Loucy (cell line): ENCODE measurements at regions not wholly inside any gene's neighbourhood (a gene's known extent, or its start where the extent isn't known, plus 50 kb on each side); places are given as distances from the start of the nearest gene placed in this dataset.

Source experiments
- H2AFZ ChIP-seq: fragments of 200-600 bp; sonication (generic); 2 replicates; pipeline ENCODE4 v1.6.0; 2016; ENCODE audit warnings: antibody characterized with exemption, mild to moderate bottlenecking, low read length, moderate library complexity
- H3F3A ChIP-seq: fragments of 200-600 bp; 2 replicates; pipeline ENCODE4 v1.6.0; 2016; ENCODE audit warnings: antibody characterized with exemption, low read depth, mild to moderate bottlenecking
- H3K27me3 ChIP-seq: fragments of 200-600 bp; sonication (generic); 2 replicates; pipeline ENCODE4 v1.6.1; 2014; ENCODE audit warnings: low read length, mild to moderate bottlenecking; ENCODE audit not compliant: insufficient read depth, poor library complexity, severe bottlenecking
- H3K36me3 ChIP-seq: fragments of 200-600 bp; sonication (generic); 2 replicates; pipeline ENCODE4 v1.6.1; 2016; ENCODE audit warnings: low read length; ENCODE audit not compliant: insufficient read depth
- H3K4me1 ChIP-seq: fragments of 200-600 bp; sonication (generic); 2 replicates; pipeline ENCODE4 v1.5.1; 2014; ENCODE audit warnings: low read length, mild to moderate bottlenecking; ENCODE audit not compliant: insufficient read depth, poor library complexity, severe bottlenecking
- H3K4me2 ChIP-seq: fragments of 200-600 bp; sonication (generic); 2 replicates; pipeline ENCODE4 v1.6.0; 2014; ENCODE audit warnings: antibody characterized with exemption, low read length, low read depth, mild to moderate bottlenecking; ENCODE audit not compliant: poor library complexity, severe bottlenecking
- H3K4me3 ChIP-seq: fragments of 200-600 bp; sonication (generic); 2 replicates; pipeline ENCODE4 v1.5.1; 2014; ENCODE audit warnings: low read length, mild to moderate bottlenecking, mixed read lengths; ENCODE audit not compliant: poor library complexity, severe bottlenecking
- H3K79me2 ChIP-seq: fragments of 200-600 bp; sonication (generic); 2 replicates; pipeline ENCODE4 v1.6.1; 2014; ENCODE audit warnings: low read length; ENCODE audit not compliant: insufficient read depth
- H3K9ac ChIP-seq: fragments of 200-600 bp; sonication (generic); 2 replicates; pipeline ENCODE4 v1.6.0; 2014; ENCODE audit warnings: mild to moderate bottlenecking, low read depth, low read length, moderate library complexity; ENCODE audit not compliant: poor library complexity, severe bottlenecking
- H3K9me2 ChIP-seq: fragments of 200-600 bp; sonication (generic); replicated peaks from 2 replicates; pipeline ENCODE4 v1.6.1; 2016; ENCODE audit warnings: low read depth, low read length, mixed read lengths
- H3K9me3 ChIP-seq: fragments of 200-600 bp; sonication (generic); 2 replicates; pipeline ENCODE4 v1.6.1; 2014; ENCODE audit warnings: mild to moderate bottlenecking, antibody characterized with exemption, low read length, low read depth; ENCODE audit not compliant: insufficient read depth
- H4K20me1 ChIP-seq: fragments of 200-600 bp; sonication (generic); 2 replicates; pipeline ENCODE4 v1.6.0; 2014; ENCODE audit warnings: antibody characterized with exemption, low read length, mild to moderate bottlenecking; ENCODE audit not compliant: insufficient read depth, poor library complexity, severe bottlenecking
- EZH2phosphoT487 ChIP-seq: fragments of 200-600 bp; IDR thresholded peaks from 2 replicates; pipeline ENCODE4 v1.6.1; 2018; ENCODE audit warnings: antibody characterized with exemption, mild to moderate bottlenecking, moderate library complexity, borderline replicate concordance
- TF ChIP-seq, protein P1 (sequence below): fragments of 200-600 bp; sonication (generic); conservative IDR thresholded peaks from 2 replicates; pipeline ENCODE4 v1.5.1; 2014; ENCODE audit warnings: mild to moderate bottlenecking, antibody characterized with exemption, low read length

- H3K4me1 ChIP-seq, result no peaks in the 10 kb centered on the region
- H3F3A ChIP-seq, result no peaks in the 10 kb centered on the region
- H3K36me3 ChIP-seq, result no peaks in the 10 kb centered on the region
- no peak overlapping the region for H3K9ac ChIP-seq
- H3K9me2 ChIP-seq, result no peaks in the 10 kb centered on the region
- H3K79me2 ChIP-seq, result no peaks in the 10 kb centered on the region
- H2AFZ ChIP-seq, result no peak overlapping the region
- no peak overlapping the region for H3K4me2 ChIP-seq
- no peaks in the 10 kb centered on the region for H3K9me3 ChIP-seq
- no peaks in the 10 kb centered on the region for H3K27me3 ChIP-seq
- no peaks in the 10 kb centered on the region for H4K20me1 ChIP-seq
- TF ChIP-seq, protein P1, sequence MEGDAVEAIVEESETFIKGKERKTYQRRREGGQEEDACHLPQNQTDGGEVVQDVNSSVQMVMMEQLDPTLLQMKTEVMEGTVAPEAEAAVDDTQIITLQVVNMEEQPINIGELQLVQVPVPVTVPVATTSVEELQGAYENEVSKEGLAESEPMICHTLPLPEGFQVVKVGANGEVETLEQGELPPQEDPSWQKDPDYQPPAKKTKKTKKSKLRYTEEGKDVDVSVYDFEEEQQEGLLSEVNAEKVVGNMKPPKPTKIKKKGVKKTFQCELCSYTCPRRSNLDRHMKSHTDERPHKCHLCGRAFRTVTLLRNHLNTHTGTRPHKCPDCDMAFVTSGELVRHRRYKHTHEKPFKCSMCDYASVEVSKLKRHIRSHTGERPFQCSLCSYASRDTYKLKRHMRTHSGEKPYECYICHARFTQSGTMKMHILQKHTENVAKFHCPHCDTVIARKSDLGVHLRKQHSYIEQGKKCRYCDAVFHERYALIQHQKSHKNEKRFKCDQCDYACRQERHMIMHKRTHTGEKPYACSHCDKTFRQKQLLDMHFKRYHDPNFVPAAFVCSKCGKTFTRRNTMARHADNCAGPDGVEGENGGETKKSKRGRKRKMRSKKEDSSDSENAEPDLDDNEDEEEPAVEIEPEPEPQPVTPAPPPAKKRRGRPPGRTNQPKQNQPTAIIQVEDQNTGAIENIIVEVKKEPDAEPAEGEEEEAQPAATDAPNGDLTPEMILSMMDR, result no peak
- TF ChIP-seq EZH2phosphoT487, result no peak
- no peak overlapping the region for H3K4me3 ChIP-seq
Measured at GRCh38 chrX:46294234-46294633, 251.0 kb downstream of the ZNF674 start.

DNA sequence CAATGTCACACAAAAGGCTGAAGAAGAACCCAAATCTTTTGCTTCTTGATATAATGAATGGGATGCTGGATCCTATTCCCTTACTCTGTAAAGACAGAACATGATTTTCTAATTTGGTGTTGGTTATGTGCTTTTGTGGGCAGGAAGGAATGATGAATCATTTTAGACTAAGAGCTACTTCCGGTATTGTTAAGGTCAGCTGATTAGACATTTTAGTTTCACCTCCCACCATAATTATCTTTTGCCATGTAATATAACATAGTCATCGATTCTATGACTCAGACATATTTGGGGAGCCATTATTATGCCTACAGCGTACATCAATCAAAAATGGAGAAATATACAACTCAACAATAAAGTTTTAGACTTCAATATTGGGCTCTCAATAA is 265.3 kb downstream of the ZNF674 start:
- TF ChIP-seq EZH2phosphoT487, result no peak
- TF ChIP-seq, protein P1, result no peak
- no peak overlapping the region for H3K9ac ChIP-seq
- no peaks in the 10 kb centered on the region for H3K27me3 ChIP-seq
- no peaks in the 10 kb centered on the region for H3K9me3 ChIP-seq
- peaks cover 17% of the 10 kb centered on the region for H3K4me1 ChIP-seq
- H2AFZ ChIP-seq, result no peak overlapping the region
- no peaks in the 10 kb centered on the region for H3K9me2 ChIP-seq
- no peak overlapping the region for H3K4me3 ChIP-seq
- peak overlapping the region; percentile 51 for H3K4me2 ChIP-seq
- no peaks in the 10 kb centered on the region for H3F3A ChIP-seq
- no peaks in the 10 kb centered on the region for H4K20me1 ChIP-seq
- no peaks in the 10 kb centered on the region for H3K79me2 ChIP-seq
- H3K36me3 ChIP-seq, result no peaks in the 10 kb centered on the region

DNA sequence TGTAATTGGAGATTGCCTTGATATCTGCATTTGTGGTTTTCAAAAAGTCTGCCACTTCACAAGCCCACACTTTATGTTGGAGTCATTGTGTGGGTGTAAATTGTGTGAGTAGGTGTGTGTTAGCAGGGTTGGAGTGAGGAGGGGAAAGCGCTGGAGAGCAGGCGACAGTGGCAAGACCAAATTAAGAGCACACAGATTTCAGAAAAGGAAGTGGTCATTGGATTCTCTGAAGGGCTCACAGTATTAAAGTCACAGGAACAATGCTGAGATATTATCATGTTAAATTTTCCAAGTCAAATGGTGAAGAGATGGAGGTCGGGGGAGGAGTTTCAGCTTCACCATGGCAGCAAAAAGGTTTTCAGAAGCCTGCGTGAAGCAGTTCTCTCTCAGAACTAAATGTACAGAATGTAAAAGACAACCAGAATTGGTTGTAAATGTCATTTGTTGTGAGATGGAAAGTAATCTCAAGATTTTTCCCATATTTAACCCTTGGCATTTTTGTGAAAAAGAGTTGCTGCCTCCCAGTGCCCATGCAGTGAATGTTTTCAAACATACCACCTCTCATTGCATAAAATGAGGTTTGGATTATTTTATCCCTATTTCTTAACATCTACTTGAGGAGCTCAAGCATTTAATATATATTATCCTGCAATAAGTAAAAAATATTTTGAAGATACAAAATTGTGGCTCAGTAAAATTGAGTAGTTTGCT is 265.9 kb downstream of the ZNF674 start:
- Histone ChIP-seq H3K36me3 (no peaks in the 10 kb centered on the region), H3K9ac (no peak overlapping the region), H3K9me2 (no peaks in the 10 kb centered on the region), H4K20me1 (no peaks in the 10 kb centered on the region), H3K9me3 (no peaks in the 10 kb centered on the region), H3K4me2 (peak overlapping the region; percentile 51), H3K27me3 (no peaks in the 10 kb centered on the region), H3K4me3 (no peak overlapping the region), H3K4me1 (peaks cover 17% of the 10 kb centered on the region), H2AFZ (no peak overlapping the region), H3K79me2 (no peaks in the 10 kb centered on the region), H3F3A (no peaks in the 10 kb centered on the region)
- TF ChIP-seq, protein P1, result no peak
- TF ChIP-seq EZH2phosphoT487, result no peak
